GM12873 (cell line): ENCODE measurements at regions not wholly inside any gene's neighbourhood (a gene's known extent, or its start where the extent isn't known, plus 50 kb on each side); places are given as distances from the start of the nearest gene placed in this dataset.

Source experiments
- TF ChIP-seq, protein P1 (sequence below): IDR thresholded peaks from 2 replicates; pipeline ENCODE4 v1.5.1; 2012; ENCODE audit warnings: low read depth, mild to moderate bottlenecking, moderate library complexity, low read length, control low read depth; ENCODE audit not compliant: insufficient read depth; ENCODE audit errors: missing control alignments

DNA sequence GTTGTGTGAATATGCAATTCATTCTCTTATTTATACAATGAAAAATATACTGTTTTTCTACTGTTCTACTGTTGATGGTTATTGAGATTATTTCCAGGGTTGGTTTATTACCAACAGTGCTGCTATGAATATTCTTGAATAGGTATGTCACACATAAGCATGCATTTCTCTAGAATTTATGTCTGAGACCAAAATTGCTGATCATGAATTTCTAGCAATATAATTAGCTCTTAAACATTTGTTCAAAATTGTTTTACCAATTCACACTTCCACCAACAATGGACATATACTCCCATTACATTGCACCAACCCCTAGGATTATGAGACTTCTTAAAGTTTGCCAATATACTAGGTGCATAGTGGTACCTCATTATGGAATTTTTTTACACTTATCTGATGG lies 164.1 kb upstream of the KCNQ5 start:
- TF ChIP-seq, protein P1, sequence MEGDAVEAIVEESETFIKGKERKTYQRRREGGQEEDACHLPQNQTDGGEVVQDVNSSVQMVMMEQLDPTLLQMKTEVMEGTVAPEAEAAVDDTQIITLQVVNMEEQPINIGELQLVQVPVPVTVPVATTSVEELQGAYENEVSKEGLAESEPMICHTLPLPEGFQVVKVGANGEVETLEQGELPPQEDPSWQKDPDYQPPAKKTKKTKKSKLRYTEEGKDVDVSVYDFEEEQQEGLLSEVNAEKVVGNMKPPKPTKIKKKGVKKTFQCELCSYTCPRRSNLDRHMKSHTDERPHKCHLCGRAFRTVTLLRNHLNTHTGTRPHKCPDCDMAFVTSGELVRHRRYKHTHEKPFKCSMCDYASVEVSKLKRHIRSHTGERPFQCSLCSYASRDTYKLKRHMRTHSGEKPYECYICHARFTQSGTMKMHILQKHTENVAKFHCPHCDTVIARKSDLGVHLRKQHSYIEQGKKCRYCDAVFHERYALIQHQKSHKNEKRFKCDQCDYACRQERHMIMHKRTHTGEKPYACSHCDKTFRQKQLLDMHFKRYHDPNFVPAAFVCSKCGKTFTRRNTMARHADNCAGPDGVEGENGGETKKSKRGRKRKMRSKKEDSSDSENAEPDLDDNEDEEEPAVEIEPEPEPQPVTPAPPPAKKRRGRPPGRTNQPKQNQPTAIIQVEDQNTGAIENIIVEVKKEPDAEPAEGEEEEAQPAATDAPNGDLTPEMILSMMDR, result no peak

DNA sequence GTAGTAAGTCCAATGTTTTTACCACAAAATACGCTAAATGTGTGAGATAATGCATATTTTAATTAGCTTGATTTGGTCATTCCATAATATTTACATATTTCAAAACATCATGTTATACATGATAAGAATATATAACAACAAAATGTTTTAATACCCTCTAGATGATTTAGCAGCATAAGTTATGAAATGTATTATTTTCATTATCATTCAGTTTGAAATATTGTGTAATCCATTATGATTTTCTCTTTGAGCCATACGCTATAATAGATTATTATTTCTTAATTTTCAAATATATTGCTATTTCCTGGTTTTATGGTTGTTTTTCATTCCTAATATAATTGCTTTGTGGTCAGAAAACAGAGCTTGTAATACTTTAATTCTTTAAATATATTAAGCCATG lies 163.3 kb upstream of the KCNQ5 start:
- TF ChIP-seq, protein P1, result no peak

DNA sequence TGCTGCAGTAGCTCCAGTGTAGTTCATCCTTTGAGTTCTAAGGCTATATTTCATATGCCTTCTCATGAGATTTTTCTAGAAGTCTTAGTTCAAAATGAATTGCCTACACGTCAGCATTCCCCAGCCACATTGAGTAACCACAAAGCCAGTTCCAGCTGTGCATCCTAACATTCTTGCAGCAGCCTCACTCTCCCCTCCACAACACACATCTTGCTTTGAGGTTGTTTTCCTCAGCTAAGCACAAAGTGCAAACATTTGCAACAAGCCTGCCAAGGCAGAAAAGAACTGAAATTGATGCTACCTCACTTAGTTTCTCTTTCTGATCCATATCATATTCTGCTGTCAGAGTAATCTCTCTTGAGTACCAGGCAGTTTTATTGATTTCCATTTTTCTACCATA lies 160.7 kb upstream of the KCNQ5 start:
- TF ChIP-seq, protein P1, result no peak

DNA sequence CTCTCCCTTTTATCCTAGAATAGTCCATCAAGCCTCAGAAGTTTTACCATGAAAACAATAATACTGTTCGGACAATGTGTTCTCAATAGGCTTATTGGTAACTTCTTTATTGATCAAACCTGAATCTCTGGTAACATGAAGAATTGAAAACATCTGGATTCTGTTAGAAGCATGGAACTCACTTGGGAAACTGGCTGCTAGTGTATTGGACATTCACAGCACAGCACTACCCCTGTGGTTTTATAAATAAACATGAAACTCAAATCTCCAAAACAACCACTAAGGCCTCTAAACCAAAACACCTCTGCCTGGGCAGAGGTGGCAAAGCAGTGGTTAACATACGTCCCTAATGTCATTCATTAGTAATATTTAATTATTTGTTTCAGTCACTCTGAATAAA lies 157.6 kb upstream of the KCNQ5 start:
- TF ChIP-seq, protein P1, result no peak

DNA sequence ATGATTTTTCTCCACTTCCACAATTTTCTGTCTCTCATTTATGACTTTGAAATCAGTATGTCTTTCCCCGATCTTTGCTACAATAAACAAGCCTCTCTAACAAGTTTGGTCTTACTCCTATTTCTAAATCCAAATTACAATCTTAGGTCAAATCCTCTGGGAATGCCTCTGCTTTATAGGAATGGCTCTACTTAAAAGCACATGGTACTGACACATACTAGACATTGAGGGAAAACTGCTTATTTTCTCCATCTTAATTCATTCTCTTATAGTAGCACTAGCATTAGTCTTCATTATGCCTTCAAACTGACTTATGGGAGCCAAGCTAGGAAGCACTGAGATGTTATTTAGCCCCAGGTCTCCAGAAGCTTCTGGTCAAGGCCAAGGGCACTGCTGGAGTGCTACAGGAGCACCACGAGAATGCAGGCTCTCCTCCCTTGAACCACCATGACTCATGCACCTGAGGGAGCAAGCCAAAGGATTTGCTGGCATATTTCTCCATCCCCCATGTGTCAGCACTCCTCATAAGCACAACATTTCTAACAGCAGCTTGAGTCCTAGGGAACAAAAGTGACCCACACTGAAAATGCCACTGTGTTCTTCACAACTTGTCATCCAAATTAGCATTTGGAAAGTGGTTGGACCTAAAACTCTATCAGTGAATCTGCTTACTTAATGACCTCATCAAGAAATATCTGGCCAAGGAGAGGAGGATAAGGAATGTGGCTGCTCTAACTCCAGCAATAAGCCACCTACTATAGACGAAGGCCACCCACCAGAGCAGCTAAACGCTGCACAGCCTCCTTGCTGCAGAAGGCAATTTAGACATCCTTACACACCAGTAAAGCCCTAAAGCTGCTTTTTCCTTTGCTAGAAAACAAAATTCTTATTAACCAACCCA lies 156.8 kb upstream of the KCNQ5 start:
- TF ChIP-seq, protein P1, result no peak

DNA sequence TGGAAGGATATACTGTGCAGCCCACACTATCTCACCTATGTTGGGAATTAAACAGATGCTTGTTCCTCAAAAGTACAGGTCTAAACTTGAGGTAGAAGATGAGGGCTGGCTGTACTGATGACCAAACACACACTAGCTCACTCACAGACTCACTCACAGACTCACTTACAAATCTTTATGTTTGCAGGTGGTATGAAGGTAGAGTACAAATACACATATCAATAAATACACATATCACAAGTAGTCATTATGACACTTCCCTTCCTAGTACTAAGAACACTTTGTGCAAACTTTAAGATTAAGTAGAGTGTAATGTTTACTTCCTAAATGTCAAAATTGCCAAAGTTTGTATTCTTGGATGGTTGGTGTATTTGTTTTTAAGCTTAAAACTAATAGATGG lies 155.4 kb upstream of the KCNQ5 start:
- TF ChIP-seq, protein P1, result no peak

DNA sequence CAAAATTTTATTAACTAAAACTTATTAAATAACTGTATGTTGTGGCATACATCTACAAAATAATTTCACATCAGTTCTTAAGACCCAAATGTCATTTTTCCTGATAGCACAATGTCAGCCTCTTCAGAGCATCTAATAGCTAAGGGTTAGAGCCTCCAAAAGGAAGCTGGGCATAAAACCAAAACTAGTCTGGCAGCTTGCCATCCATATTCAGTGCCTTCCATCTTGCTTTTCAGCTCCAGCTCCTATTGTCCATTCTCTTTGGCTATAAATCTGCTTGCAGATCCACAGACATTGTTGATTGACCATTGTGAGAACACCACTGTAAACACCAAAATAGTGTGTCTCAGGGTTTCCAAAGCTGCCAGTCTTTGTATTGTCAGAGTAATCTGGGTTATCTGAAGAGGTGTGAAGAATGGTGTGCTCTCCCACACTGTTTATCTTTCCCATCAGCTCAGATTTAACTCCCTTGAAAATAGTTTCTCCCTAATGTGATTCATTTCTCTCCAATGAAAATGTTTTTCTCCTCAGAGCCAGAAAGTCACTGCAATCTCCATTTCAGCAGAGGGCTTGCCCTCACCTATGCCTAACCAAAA lies 154.8 kb upstream of the KCNQ5 start:
- TF ChIP-seq, protein P1, result no peak
